TTC549 (cell line): ENCODE measurements at regions not wholly inside any gene's neighbourhood (a gene's known extent, or its start where the extent isn't known, plus 50 kb on each side); places are given as distances from the start of the nearest gene placed in this dataset.
"Not testable (repeated sequence)": the region's sequence is repeated elsewhere in the genome, so short reads cannot be mapped to it uniquely, and the experiment has no call there.

Experiments
- FAIRE-seq: peaks from 2 replicates; lab custom pipeline; 2012; peaks lifted over from hg19 to GRCh38; lab: Jason Lieb, UNC

- no peak for FAIRE-seq
Observed at GRCh38 chr17:71446645-71447437, 674.0 kb upstream of the SOX9 start.

DNA sequence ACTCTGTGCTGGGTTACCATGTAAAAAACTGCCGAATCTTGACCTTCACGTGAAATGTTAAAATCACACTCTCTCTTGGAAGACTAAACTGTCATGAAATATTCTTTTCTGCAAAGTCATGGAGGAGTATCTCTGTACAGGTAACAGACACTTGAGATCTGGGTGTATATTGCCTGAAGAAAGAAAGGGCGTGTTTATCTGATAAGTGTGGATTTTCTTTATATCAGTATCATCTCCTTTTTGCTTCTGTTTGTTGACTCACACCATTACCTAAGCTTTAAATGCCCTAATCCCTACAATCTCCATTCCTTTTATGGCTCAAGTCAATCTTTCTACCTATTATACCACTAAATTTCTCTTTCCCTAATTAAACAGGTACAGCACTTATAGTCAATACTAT, 673.2 kb upstream of the SOX9 start:
- no peak for FAIRE-seq

DNA sequence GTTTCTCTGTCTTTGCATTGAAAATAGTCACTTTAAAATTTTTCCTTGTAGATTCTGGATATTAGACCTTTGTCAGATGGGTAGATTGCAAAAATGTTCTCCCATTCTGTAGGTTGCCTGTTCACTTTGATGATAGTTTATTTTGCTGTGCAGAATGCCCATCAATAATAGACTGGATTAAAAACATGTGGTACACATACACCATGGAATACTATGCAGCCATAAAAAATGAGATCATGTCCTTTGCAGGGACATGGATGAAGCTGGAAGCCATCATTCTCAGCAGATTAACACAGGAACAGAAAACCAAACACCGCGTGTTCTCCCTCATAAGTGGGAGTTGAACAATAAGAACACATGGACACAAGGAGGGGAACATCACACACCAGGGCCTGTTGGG, 670.2 kb upstream of the SOX9 start:
- FAIRE-seq, result not testable (repeated sequence)

- FAIRE-seq, result no peak
Observed at GRCh38 chr17:71453876-71454422, 666.9 kb upstream of the SOX9 start.

DNA sequence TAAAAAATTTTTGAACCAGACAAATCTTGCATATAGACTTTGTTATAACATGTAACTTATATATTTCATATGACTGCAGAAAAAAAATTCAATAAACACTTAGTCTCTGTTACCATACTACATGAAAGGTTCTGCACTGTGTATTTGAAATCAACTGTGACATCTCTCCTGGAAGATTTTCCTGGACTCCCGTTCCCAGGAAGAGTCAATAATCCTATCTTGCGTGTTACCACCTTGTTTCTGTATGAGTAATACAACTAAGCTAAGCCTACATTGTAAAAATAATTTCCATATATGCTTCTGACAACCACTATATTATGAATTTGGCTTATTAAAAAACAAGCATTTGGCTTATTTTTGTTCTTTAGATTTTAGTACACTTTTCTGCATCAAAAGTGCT, 665.6 kb upstream of the SOX9 start:
- FAIRE-seq, result no peak

DNA sequence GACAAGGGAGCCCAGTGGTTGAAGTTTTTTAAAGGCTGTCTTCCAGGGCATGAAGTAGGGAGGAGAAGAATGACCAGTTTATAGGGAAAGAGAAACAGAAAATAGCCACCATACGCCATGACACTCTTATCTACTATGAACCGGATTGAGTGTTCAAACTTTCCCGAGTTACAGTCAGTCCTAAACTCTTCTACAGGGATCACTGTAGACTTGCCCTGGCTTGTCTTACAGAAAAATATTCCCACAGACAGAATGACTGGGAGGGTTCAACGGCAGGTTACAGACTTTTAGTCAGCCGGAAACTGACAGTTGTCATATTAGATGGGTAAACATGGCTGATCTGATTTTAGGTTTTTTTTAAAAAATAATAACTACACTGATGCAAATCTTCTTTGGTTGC, 662.5 kb upstream of the SOX9 start:
- no peak for FAIRE-seq

DNA sequence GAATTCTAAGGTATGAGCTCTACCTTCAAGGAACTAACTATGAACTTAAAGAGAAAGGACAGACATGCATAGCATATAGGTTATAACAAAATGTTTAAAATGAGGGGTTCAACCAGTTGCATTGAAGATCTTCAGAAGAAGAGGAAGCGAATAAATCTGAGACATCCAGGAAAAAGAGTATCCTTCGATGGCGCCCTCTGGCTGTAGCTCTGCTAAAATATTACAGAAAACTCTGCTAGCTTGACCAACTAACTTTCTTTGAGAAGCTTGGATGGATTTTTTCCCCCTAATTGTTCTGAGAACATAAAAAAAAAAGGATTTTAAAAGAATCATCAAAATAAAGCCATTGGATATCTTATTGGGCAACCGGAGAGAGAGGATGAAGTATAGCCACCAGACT, 659.9 kb upstream of the SOX9 start:
- no peak for FAIRE-seq

DNA sequence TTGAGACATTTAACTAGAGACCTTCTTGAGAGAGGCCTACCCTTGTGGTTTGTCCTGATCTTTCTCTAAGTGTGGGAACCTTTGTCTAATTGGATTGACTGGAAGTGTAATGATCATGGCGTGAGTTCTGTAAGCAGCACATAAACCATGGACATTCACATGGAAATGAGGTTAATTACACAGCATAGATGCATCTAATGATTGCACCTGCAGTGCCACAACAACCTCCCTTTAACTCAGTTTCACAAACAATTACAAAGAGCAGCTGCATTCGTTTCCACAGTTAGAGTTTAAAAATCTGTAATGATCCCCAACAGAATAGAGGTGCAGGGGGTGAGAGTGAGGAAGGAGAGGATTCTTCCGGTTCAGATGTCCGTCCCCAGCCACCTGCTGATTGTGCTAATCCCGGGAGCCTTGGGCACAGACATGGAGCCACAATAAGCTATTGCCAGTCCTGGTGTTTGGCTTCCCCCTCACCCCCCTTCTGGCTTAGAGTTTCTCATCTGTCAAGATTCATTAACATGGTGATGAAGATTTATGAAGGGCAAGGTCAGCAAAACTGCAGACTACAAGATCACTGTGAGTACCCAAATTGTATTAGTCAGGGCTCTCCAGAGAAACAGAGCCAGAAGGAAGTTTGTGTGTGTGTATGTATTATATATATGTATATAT, 659.2 kb upstream of the SOX9 start:
- no peak for FAIRE-seq

DNA sequence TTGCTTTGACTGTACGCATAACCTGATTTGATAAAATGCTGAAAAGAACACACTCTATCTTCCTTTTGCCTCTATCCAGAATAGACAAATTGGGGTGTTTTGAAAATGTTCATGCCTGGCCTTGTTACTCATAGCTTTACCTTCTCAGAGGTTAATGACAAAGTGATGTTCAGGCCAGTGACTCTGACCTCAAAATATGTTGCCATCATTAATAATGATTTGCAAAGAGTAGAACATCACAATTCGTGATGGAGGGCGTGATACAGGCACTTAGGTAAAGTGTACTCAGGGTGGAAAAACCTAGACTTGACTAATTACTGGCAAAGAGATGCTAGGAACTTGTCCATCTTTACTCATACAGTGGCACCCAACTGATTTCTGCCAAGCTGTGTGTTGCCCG, 656.6 kb upstream of the SOX9 start:
- no peak for FAIRE-seq

DNA sequence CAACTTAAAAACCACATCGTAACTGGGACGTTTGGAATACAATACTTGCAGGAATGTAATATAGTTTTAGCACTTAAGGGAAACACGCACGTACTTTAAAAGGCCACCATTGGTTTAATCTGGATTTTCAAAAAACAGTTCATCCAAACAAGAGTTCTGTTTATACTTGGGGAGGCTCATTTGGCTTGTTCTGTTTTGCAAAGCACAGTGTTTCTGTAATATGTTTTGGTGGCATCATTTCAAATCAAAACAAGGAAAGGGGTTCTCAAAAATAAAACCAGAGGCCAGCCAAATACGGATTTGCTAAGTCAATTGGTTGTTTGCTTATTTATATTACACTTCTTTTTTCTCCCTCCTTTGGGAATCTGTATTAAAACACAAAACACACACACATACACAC, 656.1 kb upstream of the SOX9 start:
- FAIRE-seq, result no peak

DNA sequence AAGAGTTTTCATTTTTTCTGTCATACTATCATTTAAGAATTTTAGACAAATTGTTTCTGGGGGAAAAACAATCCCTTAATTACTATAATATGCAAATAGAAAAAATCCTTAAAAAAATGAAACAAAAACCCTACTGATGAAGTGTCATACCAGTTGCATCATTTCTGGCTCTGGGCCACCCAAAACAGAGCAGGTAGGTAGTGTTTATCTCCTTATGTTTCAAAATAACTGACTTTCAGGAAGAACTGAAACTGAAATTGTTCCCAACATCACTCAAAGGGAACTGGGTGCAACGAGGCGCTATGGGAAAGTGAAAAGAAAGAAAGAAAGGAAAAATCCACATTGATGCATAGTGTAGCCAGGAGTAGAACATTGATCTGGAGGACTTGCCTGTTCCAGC, 653.1 kb upstream of the SOX9 start:
- FAIRE-seq, result no peak

DNA sequence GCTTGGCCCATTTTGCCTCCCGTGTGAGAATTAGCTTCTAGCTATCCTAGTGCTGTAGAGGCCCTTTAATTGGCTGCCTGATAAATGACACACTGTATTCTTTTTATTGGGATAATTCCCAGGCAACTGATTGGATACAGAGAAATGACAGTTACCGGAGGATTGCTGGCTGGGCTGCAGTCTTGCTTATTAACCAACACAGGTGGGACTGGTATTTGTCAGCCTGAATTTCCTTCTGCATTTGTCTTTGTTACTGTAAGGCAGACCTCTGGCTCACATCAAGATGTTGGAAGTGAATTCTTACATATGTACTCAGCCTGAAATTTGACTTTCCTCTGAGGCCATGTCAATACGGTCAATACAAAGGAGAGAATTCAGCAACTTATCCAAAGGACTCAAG, 650.8 kb upstream of the SOX9 start:
- FAIRE-seq, result no peak

GRCh38 chr17:71472809-71473789, 647.7 kb upstream of the SOX9 start:
- FAIRE-seq, result no peak

- no peak for FAIRE-seq
Observed at GRCh38 chr17:71477356-71477755, 643.5 kb upstream of the SOX9 start.

GRCh38 chr17:71480099-71480498, 640.7 kb upstream of the SOX9 start:
- no peak for FAIRE-seq

DNA sequence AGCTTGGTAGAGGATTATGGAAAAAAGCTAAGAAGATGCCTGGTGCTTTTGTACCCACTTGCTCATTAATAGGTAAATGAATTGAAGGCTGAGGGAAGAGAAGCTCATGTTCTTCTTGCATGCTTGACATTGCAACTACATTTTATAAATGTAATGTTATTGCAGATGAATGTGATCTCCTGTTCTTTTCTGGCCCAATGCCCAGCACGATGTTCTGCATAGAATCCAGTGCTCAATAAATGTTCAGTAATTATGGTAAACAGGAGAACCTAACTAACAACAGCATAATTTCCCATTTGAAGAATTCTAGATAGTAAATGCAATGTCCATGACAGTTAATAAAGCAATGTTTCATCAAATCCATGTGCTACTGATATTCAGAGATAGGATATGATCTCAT, 638.2 kb upstream of the SOX9 start:
- no peak for FAIRE-seq

DNA sequence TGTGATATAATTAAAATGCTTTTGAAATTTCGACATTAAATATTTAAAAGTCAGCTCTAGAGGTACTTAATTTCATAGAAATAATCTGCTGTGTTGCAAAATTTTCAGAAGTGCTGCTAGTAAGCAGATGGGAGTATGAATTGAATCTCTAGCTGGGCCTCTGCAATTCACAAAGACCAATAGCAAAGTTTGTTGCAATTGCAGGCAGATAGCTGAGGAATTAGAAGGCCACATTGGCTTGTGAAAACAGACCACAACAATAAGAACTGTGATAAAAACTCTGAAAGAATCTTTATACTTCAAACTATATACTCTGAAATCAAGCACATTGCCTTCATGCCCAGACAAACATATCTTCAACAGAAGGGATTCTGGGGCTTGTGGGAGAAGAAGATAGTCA, 636.3 kb upstream of the SOX9 start:
- FAIRE-seq, result no peak

GRCh38 chr17:71485426-71485825, 635.4 kb upstream of the SOX9 start:
- no peak for FAIRE-seq

- no peak for FAIRE-seq
Observed at GRCh38 chr17:71486261-71486660, 634.6 kb upstream of the SOX9 start.

GRCh38 chr17:71488851-71489250, 632.0 kb upstream of the SOX9 start:
- FAIRE-seq, result no peak

DNA sequence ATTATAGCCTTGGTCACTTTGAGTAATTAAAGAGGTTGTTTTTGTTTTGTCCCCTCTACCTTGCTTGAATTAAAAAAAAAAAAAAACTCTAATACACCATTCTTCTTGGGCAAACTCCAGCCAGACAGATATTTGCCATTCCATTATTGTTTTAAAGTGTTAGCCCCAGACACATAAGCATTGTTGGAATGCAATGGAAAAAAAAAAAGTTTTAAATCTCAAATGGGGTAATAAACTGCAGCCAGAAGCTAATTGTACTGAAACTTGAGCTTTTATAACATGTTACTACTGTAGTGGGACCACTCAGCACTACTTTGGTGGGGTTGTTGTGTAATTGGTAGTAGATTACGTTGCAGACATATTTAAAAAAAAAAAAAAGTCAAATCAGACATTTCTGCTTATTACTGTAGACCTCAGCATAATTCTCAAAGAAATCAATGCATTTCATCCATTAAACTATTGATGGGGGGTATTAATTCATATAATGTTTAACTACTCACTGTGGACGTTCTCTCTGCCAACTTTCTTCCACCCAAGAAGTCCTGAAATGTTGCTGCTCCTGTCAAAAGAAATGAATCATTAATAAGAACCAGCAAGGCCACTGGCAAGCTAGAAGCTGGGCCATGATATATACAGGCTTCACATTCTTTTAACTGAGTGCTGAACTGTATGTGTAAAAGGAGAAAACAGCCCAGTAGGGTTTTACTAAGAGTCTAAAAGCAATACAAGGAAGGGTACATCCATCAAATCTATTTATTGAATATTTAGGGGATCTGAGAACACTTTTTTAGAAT, 626.6 kb upstream of the SOX9 start:
- FAIRE-seq, result no peak

GRCh38 chr17:71495420-71495819, 625.4 kb upstream of the SOX9 start:
- FAIRE-seq, result no peak
